VCaP (cell line): ENCODE measurements at regions not wholly inside any gene's neighbourhood (a gene's known extent, or its start where the extent isn't known, plus 50 kb on each side); places are given as distances from the start of the nearest gene placed in this dataset.
"Not testable (repeated sequence)": the region's sequence is repeated elsewhere in the genome, so short reads cannot be mapped to it uniquely, and the experiment has no call there.

Source experiments
- H3K27ac ChIP-seq: fragments of 450-650 bp; 2 replicates; pipeline ENCODE4 v1.5.1; 2017
- CTCF ChIP-seq: fragments of 450-650 bp; conservative IDR thresholded peaks from 2 replicates; pipeline ENCODE4 v1.5.1; 2017; ENCODE audit warnings: mild to moderate bottlenecking, moderate library complexity

- no peak overlapping the region for H3K27ac ChIP-seq
- no peak for TF ChIP-seq CTCF
These were observed 446.8 kb upstream of the MYT1L start for GRCh38 chr2:2777876-2778275.

- no peak overlapping the region for H3K27ac ChIP-seq
- no peak for TF ChIP-seq CTCF
These were observed 446.1 kb upstream of the MYT1L start for GRCh38 chr2:2777213-2777612.

- no peak overlapping the region for H3K27ac ChIP-seq
- no peak for TF ChIP-seq CTCF
These were observed 443.9 kb upstream of the MYT1L start for GRCh38 chr2:2775018-2775417.

DNA sequence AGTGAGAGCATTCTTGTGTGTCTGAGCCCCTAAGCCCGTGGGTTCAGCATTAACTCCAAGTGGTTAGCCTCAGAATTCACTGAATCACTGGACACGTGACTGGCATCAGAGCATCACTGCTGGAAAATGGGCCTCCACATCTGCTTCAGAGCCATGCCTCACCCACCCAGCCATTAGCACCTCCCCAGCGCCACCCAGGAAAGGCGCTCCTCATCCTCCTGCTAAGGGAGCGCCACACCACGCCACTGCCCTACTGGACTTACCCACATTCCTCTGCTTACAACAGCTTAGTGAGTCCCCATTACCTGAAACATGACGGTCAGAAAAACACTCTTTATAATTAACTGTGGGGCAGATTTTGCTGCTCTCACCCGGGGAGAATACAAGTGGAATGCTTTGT, 442.6 kb upstream of the MYT1L start:
- no peak for TF ChIP-seq CTCF
- H3K27ac ChIP-seq, result no peak overlapping the region

DNA sequence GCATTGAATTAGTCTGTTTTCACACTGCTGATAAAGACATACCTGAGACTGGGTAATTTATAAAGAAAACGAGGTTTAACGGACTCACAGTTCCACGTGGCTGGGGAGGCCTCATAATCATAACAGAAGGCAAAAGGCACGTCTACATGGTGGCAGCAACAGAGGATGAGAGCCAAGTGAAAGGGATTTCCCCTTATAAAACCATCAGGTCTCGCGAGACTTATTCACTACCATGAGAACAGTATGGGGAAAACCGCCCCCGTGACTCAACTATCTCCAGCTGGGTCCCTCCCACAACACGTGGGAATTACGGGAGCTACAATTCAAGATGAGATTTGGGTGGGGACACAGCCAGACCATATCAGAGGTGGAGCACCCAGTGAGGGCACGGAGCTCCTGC, 442.0 kb upstream of the MYT1L start:
- not testable (repeated sequence) for H3K27ac ChIP-seq

DNA sequence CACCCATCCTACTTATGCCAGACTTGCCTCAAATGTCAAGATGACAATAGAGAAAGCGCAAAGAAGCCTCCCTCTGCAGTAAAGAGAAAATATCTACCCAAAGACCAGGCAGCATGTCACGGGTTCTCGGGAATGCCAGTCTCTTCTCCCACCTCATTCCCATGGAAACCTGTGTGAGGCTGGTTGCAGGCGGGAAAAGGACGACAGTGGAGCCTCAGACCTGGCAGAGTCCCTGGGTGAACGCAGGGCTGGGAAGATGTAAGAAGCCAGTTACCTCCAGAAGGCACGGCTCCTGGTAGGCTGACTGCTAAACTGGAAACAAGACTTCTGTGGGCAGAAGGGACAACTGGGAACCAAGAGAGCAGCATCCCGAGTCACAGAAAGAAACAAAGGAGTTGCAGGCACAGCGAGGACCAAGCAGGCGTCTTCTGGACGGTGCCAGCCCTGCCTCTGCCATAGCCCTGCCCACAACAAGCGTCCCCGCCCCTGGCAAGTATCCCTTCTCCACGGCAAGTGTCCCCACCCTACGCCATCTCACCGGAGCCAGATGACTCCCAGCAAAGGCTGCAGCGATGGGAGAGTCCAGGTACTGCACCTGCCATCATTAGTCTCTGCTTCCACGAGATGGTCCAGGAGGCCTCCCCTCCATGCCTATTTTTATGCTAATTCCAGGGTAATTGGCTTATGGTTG, 440.8 kb upstream of the MYT1L start:
- H3K27ac ChIP-seq, result no peak overlapping the region
- no peak for TF ChIP-seq CTCF

DNA sequence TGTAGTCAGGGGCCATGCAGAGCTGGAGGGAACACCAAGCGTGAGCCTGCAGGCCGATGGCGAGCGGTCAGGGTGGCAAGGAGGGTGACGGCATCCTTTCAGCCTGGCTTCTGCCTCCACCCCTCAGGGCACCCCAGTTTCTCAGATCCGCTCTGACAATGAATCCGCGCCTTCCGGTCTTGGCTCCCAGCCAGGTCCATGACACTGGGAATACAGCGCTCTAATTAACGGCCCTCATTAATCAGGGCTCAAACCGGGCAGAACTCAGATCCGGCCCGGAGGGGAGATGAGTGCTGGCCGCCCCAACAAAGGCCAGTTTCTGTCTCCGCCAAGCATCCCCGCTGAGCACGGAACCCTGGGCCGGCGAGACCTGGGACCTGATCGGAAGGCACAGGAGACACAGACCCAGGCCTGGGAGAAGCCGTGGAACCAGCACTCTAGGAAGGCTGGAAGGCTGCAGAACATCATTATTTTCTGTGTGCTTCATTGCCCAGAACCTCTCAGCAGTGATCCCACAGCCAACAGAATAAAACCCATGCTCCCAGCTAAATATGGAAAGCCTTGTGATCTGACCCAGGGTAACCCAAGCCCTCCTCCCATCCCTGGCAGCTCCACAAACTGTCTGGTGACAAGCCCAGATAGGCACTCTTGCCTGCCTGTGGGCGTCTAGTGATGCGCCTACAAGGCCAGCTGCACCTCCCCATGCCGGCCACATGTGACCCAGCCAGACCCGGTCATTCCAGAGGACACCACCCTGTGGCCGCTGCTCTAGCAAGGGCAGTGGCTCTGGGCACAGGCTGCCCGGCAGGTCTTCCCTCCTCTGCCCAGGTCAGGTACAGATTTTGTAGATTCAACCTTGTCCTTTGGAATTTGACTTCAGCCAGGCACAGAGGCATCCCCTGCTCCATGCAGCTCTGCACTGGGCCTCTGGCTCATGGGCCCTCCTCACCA, 438.7 kb upstream of the MYT1L start:
- no peak overlapping the region for H3K27ac ChIP-seq
- TF ChIP-seq CTCF, result no peak

GRCh38 chr2:2768476-2768875, 437.4 kb upstream of the MYT1L start:
- no peak overlapping the region for H3K27ac ChIP-seq
- TF ChIP-seq CTCF, result no peak
